MM.1S (cell line): ENCODE measurements at regions not wholly inside any gene's neighbourhood (a gene's known extent, or its start where the extent isn't known, plus 50 kb on each side); places are given as distances from the start of the nearest gene placed in this dataset.
"Not testable (repeated sequence)": the region's sequence is repeated elsewhere in the genome, so short reads cannot be mapped to it uniquely, and the experiment has no call there.

Source experiments
- EZH2phosphoT487 ChIP-seq: fragments of 300-600 bp; sonication (generic); IDR thresholded peaks from 2 replicates; pipeline ENCODE4 v1.6.1; 2018; ENCODE audit warnings: antibody characterized with exemption, low read length
- TF ChIP-seq, protein P1 (sequence below): fragments of 300-600 bp; sonication (generic); IDR thresholded peaks from 2 replicates; pipeline ENCODE4 v1.5.1; 2016; ENCODE audit warnings: antibody characterized with exemption, low read length, mixed read lengths

DNA sequence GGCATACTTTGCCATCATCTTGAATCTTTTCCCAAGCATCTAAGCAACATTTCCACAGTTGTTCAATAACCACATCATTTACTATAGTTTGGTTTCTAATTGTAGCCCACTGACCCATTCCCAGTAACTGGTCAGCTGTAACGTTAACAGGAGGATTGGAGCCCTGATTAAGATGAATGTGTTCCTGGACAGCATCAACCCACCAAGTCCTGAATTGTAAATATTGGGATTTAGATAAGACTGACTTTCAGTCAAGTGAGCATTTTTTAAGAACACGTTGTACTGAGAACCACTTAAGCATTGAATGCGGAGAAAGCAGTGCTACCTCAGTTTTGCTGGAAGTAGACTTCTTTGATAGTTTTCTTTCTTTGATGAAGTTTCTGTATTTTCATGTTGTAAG is 53.3 kb upstream of the ARL4D start:
- TF ChIP-seq EZH2phosphoT487: not testable (repeated sequence)
- TF ChIP-seq, protein P1, sequence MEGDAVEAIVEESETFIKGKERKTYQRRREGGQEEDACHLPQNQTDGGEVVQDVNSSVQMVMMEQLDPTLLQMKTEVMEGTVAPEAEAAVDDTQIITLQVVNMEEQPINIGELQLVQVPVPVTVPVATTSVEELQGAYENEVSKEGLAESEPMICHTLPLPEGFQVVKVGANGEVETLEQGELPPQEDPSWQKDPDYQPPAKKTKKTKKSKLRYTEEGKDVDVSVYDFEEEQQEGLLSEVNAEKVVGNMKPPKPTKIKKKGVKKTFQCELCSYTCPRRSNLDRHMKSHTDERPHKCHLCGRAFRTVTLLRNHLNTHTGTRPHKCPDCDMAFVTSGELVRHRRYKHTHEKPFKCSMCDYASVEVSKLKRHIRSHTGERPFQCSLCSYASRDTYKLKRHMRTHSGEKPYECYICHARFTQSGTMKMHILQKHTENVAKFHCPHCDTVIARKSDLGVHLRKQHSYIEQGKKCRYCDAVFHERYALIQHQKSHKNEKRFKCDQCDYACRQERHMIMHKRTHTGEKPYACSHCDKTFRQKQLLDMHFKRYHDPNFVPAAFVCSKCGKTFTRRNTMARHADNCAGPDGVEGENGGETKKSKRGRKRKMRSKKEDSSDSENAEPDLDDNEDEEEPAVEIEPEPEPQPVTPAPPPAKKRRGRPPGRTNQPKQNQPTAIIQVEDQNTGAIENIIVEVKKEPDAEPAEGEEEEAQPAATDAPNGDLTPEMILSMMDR: not testable (repeated sequence)
